IMR-90 (cell line): ENCODE measurements at regions not wholly inside any gene's neighbourhood (a gene's known extent, or its start where the extent isn't known, plus 50 kb on each side); places are given as distances from the start of the nearest gene placed in this dataset.

ENCODE experiments used
- BHLHE40 ChIP-seq: fragments of 150-350 bp; IDR thresholded peaks from 2 replicates; pipeline ENCODE4 v1.6.1; 2016; ENCODE audit warnings: mild to moderate bottlenecking, low read depth, low read length
- CHD1 ChIP-seq: IDR thresholded peaks from 2 replicates; pipeline ENCODE4 v1.6.1; 2012; ENCODE audit warnings: low read depth, low read length, improper control_type of control experiment
- POLR2A ChIP-seq: IDR thresholded peaks from 2 replicates; pipeline ENCODE4 v1.6.1; 2012; ENCODE audit warnings: mild to moderate bottlenecking, low read depth, low read length
- RAD21 ChIP-seq: IDR thresholded peaks from 2 replicates; pipeline ENCODE4 v1.6.1; 2012; ENCODE audit warnings: low read length, improper control_type of control experiment
- TF ChIP-seq, protein P1 (sequence below): conservative IDR thresholded peaks from 2 replicates; pipeline ENCODE4 v1.5.1; 2012; ENCODE audit warnings: mild to moderate bottlenecking, low read depth, low read length, improper control_type of control experiment

GRCh38 chr6:82083646-82084045 is 163.9 kb downstream of the IBTK start:
- TF ChIP-seq, protein P1, sequence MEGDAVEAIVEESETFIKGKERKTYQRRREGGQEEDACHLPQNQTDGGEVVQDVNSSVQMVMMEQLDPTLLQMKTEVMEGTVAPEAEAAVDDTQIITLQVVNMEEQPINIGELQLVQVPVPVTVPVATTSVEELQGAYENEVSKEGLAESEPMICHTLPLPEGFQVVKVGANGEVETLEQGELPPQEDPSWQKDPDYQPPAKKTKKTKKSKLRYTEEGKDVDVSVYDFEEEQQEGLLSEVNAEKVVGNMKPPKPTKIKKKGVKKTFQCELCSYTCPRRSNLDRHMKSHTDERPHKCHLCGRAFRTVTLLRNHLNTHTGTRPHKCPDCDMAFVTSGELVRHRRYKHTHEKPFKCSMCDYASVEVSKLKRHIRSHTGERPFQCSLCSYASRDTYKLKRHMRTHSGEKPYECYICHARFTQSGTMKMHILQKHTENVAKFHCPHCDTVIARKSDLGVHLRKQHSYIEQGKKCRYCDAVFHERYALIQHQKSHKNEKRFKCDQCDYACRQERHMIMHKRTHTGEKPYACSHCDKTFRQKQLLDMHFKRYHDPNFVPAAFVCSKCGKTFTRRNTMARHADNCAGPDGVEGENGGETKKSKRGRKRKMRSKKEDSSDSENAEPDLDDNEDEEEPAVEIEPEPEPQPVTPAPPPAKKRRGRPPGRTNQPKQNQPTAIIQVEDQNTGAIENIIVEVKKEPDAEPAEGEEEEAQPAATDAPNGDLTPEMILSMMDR = no peak
- no peak for TF ChIP-seq POLR2A
- TF ChIP-seq CHD1 = no peak
- TF ChIP-seq RAD21 = no peak
- no peak for TF ChIP-seq BHLHE40
